Osteocyte (in vitro differentiated cells): ENCODE measurements at regions not wholly inside any gene's neighbourhood (a gene's known extent, or its start where the extent isn't known, plus 50 kb on each side); places are given as distances from the start of the nearest gene placed in this dataset.

Experiments used
- DNase-seq: peaks from one replicate; pipeline ENCODE4 v3.0.0; 2021; ENCODE audit warnings: mixed read lengths; ENCODE audit not compliant: unreplicated experiment; ENCODE audit errors: extremely low spot score
- H3K27ac Mint-ChIP-seq: one replicate; pipeline ENCODE4 v1.8.0; 2021; ENCODE audit warnings: mild to moderate bottlenecking, mixed read lengths; ENCODE audit not compliant: unreplicated experiment
- H3K27me3 Mint-ChIP-seq: one replicate; pipeline ENCODE4 v1.8.0; 2021; ENCODE audit warnings: mixed read lengths; ENCODE audit not compliant: unreplicated experiment
- H3K36me3 Mint-ChIP-seq: one replicate; pipeline ENCODE4 v1.8.0; 2021; ENCODE audit warnings: mixed read lengths; ENCODE audit not compliant: unreplicated experiment
- H3K4me1 Mint-ChIP-seq: one replicate; pipeline ENCODE4 v1.8.0; 2021; ENCODE audit warnings: mixed read lengths; ENCODE audit not compliant: unreplicated experiment
- H3K4me3 Mint-ChIP-seq: one replicate; pipeline ENCODE4 v1.8.0; 2021; ENCODE audit warnings: mild to moderate bottlenecking, moderate library complexity, mixed read lengths; ENCODE audit not compliant: unreplicated experiment
- H3K9me3 Mint-ChIP-seq: one replicate; pipeline ENCODE4 v1.8.0; 2021; ENCODE audit warnings: mixed read lengths; ENCODE audit not compliant: unreplicated experiment
- TF ChIP-seq, protein P1 (sequence below): fragments of 200-600 bp; sonication (generic); IDR thresholded peaks from 2 replicates; pipeline ENCODE4 v1.5.0; 2021; ENCODE audit warnings: antibody characterized with exemption, mild to moderate bottlenecking, moderate library complexity

DNA sequence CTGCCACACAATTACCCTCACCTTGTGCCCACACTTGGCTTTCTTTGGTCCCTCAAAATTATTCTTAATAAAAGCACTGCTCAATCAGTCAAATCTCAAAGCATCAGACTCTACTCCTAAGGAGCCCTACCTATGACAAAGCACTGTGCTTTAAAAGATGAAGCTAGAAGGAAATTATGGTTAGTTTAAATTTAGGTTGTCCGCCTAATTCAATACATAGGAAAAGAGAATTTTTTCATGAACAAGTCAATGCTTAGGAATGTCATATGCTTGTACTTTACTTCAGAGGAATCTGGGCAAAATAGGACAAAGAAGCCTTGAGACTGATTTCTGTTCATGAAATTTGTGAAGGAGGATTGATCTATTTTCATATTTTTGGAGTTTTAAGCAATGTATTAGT lies 726.4 kb upstream of the CDH2 start:
- H3K27ac Mint-ChIP-seq, result no peak overlapping the region
- no peaks in the 10 kb centered on the region for H3K27me3 Mint-ChIP-seq
- TF ChIP-seq, protein P1, sequence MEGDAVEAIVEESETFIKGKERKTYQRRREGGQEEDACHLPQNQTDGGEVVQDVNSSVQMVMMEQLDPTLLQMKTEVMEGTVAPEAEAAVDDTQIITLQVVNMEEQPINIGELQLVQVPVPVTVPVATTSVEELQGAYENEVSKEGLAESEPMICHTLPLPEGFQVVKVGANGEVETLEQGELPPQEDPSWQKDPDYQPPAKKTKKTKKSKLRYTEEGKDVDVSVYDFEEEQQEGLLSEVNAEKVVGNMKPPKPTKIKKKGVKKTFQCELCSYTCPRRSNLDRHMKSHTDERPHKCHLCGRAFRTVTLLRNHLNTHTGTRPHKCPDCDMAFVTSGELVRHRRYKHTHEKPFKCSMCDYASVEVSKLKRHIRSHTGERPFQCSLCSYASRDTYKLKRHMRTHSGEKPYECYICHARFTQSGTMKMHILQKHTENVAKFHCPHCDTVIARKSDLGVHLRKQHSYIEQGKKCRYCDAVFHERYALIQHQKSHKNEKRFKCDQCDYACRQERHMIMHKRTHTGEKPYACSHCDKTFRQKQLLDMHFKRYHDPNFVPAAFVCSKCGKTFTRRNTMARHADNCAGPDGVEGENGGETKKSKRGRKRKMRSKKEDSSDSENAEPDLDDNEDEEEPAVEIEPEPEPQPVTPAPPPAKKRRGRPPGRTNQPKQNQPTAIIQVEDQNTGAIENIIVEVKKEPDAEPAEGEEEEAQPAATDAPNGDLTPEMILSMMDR, result no peak
- peaks cover 9% of the 10 kb centered on the region for H3K4me1 Mint-ChIP-seq
- no peak overlapping the region for H3K4me3 Mint-ChIP-seq
- DNase-seq, result no peak
- H3K9me3 Mint-ChIP-seq, result peaks cover 3% of the 10 kb centered on the region
- no peaks in the 10 kb centered on the region for H3K36me3 Mint-ChIP-seq

DNA sequence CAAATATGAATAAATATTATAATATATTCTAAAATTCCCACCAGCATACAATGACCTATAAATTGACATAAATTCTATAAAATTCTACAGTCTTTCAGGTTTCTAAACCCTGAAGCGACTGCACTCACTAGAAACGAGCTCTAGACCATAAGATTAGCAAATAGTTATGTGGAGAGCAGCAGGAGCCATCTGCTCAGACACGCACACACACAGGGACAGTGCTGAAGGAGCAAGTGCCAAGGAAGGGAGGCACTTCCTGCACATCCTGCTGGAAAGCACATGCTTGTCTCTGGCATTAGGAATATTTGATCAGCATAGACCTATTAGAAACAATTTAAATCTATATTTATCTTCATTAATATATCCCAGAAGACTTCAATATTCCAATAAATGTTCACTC lies 713.9 kb upstream of the CDH2 start:
- Mint-ChIP-seq H3K4me1 (peaks cover 3% of the 10 kb centered on the region), H3K27me3 (no peaks in the 10 kb centered on the region), H3K36me3 (no peaks in the 10 kb centered on the region), H3K4me3 (no peak overlapping the region), H3K27ac (no peak overlapping the region), H3K9me3 (peaks cover 7% of the 10 kb centered on the region)
- TF ChIP-seq, protein P1, result no peak
- DNase-seq, result no peak

DNA sequence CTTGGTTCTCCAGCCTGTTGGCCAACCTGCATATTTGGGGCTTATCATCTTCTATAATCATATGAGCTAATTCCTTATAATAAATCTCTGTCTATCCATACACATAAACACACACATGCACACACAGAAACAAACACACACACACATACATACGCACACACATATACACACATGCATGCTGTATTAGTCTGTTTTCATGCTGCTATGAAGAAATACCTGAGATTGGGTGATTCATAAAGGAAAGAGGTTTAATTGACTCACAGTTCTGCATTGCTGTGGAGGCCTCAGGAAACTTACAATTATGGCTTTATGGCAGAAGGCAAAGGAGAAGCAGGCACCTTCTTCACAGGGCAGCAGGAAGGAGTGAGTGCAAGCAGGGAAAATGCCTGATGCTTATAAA lies 707.4 kb upstream of the CDH2 start:
- Mint-ChIP-seq H3K27ac (no peak overlapping the region), H3K27me3 (no peaks in the 10 kb centered on the region), H3K4me1 (no peaks in the 10 kb centered on the region), H3K36me3 (no peaks in the 10 kb centered on the region), H3K4me3 (no peak overlapping the region), H3K9me3 (peaks cover 9% of the 10 kb centered on the region)
- DNase-seq, result no peak
- TF ChIP-seq, protein P1, result no peak

DNA sequence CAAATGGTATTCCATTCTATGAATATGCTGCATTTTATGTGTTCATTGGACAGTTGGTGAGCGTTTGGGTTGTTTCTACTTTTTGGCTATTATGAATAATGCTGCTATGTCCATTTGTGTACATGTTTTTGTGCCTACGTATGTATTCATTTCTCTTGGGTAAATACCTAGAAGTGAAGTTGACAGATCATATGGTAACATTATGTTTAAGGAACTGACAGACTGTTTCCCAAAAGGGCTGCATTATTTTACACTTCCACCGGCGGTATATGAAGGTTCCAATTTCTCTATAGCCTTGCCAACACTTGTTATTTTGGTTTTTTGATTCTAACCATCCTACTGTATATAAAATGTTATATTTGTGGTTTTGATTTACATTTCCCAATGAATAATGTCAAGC lies 703.9 kb upstream of the CDH2 start:
- no peaks in the 10 kb centered on the region for H3K27me3 Mint-ChIP-seq

DNA sequence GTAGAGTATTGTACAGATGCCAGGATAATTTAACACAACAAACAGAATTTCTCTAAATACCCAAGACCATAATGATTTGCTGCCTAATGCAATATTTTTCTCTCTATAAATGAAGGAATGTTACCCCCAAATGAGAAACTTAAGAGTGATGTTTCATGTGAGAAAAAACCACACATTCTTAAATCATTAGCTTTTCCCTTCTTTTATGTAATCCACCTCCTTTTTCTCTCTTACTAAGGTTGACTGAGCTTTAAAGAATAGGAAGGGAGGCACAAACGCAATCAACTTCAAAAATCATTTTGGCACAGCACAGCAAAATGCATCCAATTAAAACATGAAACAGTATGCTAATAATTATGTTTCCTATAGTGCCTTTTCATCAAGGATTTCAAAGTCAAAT lies 698.1 kb upstream of the CDH2 start:
- no peaks in the 10 kb centered on the region for H3K4me1 Mint-ChIP-seq
- TF ChIP-seq, protein P1, result no peak
- no peaks in the 10 kb centered on the region for H3K36me3 Mint-ChIP-seq
- no peak overlapping the region for H3K27ac Mint-ChIP-seq
- H3K9me3 Mint-ChIP-seq, result no peaks in the 10 kb centered on the region
- H3K4me3 Mint-ChIP-seq, result no peak overlapping the region
- H3K27me3 Mint-ChIP-seq, result peaks cover 2% of the 10 kb centered on the region
- no peak for DNase-seq

More for the DNA sequence above, 703.9 kb upstream of the CDH2 start:
- H3K4me1 Mint-ChIP-seq, result no peaks in the 10 kb centered on the region
- H3K9me3 Mint-ChIP-seq, result peaks cover 9% of the 10 kb centered on the region
- TF ChIP-seq, protein P1, result no peak
- no peak for DNase-seq
- H3K4me3 Mint-ChIP-seq, result no peak overlapping the region
- no peak overlapping the region for H3K27ac Mint-ChIP-seq
- H3K36me3 Mint-ChIP-seq, result no peaks in the 10 kb centered on the region
